Mucosa of gallbladder (tissue), 1 donor: ENCODE measurements at regions not wholly inside any gene's neighbourhood (a gene's known extent, or its start where the extent isn't known, plus 50 kb on each side); places are given as distances from the start of the nearest gene placed in this dataset.
"Not testable (repeated sequence)": the region's sequence is repeated elsewhere in the genome, so short reads cannot be mapped to it uniquely, and the experiment has no call there.

Source experiments
- DNase-seq: peaks from one replicate; pipeline ENCODE4 v3.0.0-alpha.2; 2020; ENCODE audit warnings: low spot score
- donor health status: DM: no; HTN: no; CAD: no.

DNA sequence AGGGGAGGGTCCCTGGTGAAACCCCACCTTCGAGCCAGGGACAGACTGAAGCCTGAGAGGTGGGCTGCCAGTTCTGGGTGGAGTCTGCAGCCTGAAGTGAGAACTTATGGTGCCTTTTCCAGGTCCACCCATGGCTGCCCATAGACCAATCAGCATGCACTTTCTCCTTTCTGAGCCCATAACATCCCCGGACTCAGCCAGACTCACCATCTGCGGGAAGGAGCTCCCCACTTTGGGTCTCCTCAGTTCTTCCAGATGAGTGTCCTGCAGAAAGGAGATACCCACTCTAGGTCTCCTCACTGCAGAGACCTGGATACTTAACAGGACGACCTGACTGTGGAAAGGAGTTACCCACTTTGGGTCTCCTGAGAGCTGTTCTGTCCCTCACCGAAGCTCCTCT, 1673.4 kb upstream of the TMEFF2 start:
- no peak for DNase-seq

GRCh38 chr2:193867454-193867853, 1672.7 kb upstream of the TMEFF2 start:
- no peak for DNase-seq

DNA sequence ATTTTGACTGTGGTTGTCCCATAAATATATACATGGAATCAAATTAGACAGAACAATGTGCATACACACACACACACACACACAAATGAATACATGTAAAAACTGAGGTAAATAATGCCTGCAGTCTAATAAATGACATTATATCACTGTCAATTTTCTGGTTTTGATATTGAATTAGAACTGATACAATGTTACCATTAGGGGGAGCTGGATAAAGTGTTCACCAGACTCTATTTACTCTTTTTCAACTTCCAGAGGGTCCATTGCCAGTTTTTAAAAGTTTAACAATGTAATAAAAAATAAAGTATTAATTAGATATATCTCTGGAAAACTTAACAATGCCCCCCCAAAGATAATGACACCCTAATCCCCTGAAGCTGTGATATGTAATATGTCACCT, 1666.8 kb upstream of the TMEFF2 start:
- no peak for DNase-seq

- DNase-seq = no peak
Measured at GRCh38 chr2:193847991-193848390, 1653.3 kb upstream of the TMEFF2 start.

GRCh38 chr2:193847130-193847529, 1652.4 kb upstream of the TMEFF2 start:
- DNase-seq = no peak

- no peak for DNase-seq
Measured at GRCh38 chr2:193845604-193846003, 1650.9 kb upstream of the TMEFF2 start.

DNA sequence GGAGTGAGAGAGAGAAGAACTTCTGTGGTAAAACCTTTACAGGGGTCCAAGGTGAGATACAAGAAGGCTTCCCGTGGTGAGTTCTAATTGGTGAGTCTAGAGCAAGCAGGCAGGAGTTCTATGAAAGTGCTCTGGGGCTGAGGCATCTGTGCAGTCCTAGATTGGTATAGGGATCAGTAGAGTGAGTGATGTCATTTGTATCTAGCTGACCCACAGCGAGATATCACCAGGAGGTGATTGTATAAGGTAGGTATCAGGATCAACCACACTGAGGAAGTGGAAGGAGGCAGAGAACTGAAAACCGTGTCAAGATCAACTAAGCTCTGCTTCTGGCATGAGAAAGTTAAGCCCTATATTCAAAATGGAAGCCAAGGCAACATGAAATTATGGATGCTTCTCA, 1648.9 kb upstream of the TMEFF2 start:
- DNase-seq = no peak

- no peak for DNase-seq
Measured at GRCh38 chr2:193841384-193842150, 1646.8 kb upstream of the TMEFF2 start.

DNA sequence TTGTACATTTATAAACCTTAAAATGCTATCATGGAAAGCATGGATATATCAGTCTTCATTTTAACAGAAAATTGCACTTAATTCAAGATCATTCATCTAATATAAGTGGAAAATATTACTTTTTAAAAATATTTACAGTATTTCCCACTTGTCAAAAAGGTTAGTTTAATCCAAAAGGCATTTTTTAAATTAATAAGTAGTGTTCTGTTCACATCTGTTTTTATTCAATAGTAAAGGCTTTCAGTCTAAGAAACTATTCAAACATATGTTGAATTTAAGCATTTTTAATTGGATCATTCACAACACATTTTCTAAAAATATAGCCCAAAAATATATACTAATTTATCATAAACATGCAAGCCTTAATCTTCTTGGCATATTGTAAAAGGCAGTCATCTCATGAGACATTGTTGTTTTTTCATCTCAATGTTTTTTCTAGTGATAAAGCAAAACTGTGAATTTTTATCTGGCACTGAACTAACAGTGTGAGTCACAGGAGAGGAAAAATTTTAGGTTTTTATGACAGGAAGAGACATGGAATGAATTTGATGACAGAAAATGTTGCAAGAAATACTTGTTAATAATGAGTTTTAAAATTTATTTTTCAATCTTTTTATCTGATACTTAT, 1642.5 kb upstream of the TMEFF2 start:
- DNase-seq = no peak

- not testable (repeated sequence) for DNase-seq
Measured at GRCh38 chr2:193836424-193837006, 1641.8 kb upstream of the TMEFF2 start.

- DNase-seq = not testable (repeated sequence)
Measured at GRCh38 chr2:193833895-193834294, 1639.2 kb upstream of the TMEFF2 start.

DNA sequence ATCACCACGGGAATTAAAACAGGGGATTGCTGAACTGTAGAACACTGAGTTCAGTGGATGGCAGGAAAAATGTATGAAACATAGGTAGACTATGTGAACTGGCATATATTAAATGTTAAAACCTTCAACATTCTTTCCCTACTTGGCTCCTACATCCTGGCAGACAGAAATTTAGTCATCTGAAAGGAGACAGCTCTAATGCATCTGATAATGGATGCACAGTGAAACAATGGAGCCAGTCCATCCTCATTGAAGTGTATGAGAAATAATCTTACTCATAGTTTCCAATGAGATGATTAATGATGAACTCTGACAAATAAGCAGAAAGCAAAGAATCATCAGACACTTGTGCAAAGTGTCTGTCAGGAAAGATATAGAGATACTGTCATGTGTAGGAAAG, 1629.7 kb upstream of the TMEFF2 start:
- DNase-seq = no peak

DNA sequence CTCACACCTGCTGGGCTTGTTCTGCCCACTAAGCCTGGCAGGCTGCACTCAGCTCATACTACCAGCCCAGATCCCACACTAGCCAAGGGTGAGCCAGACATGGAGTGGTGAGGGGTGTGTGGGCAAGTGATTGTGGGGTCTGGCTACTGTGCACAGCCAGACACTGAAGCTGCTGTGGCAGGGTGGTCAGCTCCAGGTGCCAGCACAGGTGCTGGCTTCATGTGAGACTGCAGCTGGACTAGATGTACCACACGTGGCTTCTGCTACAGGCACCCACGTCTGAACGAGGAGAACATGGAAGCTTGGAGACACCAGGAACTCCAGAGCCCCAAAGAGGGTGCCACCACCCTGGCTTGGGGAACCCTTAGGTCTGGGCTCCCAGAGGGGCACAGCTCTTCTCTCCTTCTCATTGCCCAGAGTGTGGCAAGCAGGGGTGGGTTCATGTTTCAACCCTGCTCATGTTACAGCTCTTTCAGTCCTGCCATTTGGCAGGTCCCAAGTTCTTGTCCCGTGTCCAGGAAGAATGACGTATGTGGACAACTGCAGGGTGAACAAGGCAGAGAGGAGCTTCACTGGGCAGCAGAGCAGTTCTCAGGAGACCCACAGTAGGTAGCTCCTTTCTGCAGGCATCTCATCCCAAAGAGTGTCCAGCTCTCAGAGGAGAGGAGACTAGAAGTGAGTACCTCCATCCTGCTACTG, 1624.2 kb upstream of the TMEFF2 start:
- no peak for DNase-seq

DNA sequence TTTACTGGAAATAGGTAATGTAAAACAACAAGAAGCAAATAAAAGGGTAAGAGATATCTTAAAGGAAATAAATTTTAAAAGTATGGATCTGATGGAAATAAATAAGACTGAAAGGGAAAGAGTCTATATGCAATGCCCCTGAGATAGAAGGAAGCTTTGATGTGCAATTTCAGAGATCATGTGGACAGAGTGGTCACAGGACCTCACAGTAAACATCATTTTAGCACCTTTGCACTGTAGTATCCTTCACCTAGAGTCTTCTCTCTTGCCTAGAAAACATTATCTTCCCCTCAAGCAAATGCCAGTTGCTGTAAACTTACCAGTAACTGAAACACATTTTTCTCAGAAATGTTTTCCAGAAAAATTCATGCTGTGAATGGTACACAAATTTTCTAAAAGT, 1621.3 kb upstream of the TMEFF2 start:
- DNase-seq = no peak

DNA sequence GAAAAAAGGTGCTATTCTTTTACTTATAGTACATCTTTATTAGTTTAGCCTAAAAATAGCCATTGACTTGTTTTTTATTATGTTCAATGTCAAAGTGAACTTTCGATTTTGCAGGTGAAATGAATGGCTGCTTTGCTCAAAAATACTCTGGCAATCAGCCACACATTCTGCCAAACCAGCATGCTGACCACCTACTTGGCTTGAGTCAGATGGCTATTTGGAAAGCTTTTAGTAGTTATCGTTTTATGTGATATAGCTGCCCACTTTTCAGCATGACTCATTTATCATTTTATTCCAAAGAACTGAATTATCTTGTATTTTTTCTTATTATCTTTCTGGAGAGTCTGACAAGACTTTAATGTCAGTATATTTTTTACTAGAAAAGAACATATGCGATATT, 1615.8 kb upstream of the TMEFF2 start:
- DNase-seq = no peak

GRCh38 chr2:193808877-193809276, 1614.1 kb upstream of the TMEFF2 start:
- no peak for DNase-seq

- DNase-seq = no peak
Measured at GRCh38 chr2:193806088-193806774, 1611.5 kb upstream of the TMEFF2 start.

GRCh38 chr2:193796847-193797246, 1602.1 kb upstream of the TMEFF2 start:
- no peak for DNase-seq

DNA sequence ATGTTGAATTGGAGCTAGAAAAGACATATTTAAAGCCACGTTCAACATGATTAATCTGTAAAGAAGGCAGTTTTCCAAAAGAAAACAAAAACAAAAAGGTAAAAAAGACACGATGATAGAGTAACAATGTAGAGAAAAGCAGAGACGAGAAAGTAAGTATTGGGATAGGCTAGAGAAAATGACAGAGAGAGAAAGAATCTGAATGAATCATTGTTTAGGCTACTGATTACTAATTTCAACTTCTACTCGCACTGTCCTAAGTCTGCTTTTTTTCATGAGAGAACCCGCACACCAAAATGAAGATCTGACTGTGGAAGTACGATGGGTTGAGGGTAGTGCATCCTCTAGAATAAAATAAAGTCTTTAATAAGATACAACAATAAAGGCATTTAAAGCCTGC, 1599.2 kb upstream of the TMEFF2 start:
- DNase-seq = no peak

DNA sequence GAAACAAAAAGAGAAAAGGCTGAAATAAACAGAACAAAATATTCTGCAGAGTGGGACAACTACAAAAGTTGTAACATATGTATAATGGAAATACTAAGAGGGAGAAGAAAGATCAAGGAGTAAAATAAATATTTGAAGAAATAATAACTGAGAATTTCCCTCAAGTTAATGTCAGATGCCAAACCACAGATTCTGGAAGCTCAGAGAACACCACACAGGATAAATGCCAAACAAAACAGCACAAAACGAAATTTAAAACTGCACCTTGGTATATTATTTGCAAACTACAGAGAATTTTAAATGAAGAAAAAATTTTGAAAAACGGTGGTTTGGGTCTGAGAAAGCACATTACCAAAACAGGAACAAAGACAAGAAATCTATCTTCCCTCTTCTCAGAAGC, 1588.9 kb upstream of the TMEFF2 start:
- no peak for DNase-seq

DNA sequence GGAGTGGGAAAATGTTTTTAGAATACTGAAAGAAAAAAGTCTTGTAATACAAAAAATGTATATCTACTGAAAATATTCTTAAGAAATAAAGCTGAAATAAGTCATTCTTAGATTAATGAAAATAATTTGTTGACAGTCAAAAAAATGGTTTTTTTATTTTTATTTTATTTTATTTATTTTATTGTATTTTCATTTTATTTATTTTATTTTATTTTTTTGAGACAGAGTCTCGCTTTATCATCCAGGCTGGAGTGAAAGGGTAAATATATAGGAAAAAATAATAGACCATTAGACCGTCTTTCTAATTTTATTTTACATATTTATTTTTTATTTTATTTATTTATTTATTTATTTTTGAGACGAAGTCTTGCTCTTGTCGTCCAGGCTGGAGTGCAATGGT, 1583.6 kb upstream of the TMEFF2 start:
- DNase-seq = no peak

DNA sequence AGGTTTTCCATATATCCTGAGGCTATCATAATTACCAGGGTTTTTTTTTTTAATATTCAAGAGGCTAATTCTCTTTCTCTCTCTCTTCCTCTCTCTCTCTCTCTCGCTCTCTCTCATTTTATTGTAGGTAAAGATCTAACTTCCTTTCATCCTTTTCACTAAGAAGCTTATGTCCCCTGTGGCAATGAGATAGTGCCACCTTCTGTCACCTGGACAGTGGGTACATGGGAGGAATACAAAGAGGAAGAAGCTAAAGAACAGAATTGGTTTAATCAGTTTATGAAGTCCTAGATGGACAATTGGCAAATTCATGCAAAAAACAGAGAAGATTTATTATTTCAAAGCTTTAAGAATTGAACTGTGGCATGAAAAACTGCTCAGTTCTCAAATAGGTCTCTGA, 1582.3 kb upstream of the TMEFF2 start:
- no peak for DNase-seq
